ENCODE measurements at regions not wholly inside any gene's neighbourhood (a gene's known extent, or its start where the extent isn't known, plus 50 kb on each side); places are given as distances from the start of the nearest gene placed in this dataset.

- TF ChIP-seq EZH2 (IDR thresholded peaks at IDR 0.05; ENCODE audit: borderline replicate concordance, low read depth, low read length, severe bottlenecking): no peak
- TF ChIP-seq POLR2A (IDR thresholded peaks at IDR 0.05; ENCODE audit: low read depth, low read length): no peak
- TF ChIP-seq, protein P1, sequence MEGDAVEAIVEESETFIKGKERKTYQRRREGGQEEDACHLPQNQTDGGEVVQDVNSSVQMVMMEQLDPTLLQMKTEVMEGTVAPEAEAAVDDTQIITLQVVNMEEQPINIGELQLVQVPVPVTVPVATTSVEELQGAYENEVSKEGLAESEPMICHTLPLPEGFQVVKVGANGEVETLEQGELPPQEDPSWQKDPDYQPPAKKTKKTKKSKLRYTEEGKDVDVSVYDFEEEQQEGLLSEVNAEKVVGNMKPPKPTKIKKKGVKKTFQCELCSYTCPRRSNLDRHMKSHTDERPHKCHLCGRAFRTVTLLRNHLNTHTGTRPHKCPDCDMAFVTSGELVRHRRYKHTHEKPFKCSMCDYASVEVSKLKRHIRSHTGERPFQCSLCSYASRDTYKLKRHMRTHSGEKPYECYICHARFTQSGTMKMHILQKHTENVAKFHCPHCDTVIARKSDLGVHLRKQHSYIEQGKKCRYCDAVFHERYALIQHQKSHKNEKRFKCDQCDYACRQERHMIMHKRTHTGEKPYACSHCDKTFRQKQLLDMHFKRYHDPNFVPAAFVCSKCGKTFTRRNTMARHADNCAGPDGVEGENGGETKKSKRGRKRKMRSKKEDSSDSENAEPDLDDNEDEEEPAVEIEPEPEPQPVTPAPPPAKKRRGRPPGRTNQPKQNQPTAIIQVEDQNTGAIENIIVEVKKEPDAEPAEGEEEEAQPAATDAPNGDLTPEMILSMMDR (IDR thresholded peaks at IDR 0.05; ENCODE audit: extremely low read depth in 1 of 2, insufficient read depth in 1 of 2, low read depth in 1 of 2, low read length in 2 of 2): no peak
- no peak for TF ChIP-seq MAX (IDR thresholded peaks at IDR 0.05; ENCODE audit: insufficient read depth, insufficient read length)
- no peak for TF ChIP-seq FOS (IDR thresholded peaks at IDR 0.05; ENCODE audit: borderline replicate concordance, insufficient read depth, low read length)
- no peak for TF ChIP-seq POLR2AphosphoS5 (IDR thresholded peaks at IDR 0.05; ENCODE audit: insufficient read depth, low read depth, low read length)
- no peak for TF ChIP-seq GATA2 (IDR thresholded peaks at IDR 0.05; ENCODE audit: insufficient read depth, insufficient read length, low read depth, low read length)
These were observed 220.1 kb upstream of the RORA start for GRCh38 chr15:61449186-61449702.
